Astrocyte of the cerebellum (primary cell): ENCODE measurements at regions not wholly inside any gene's neighbourhood (a gene's known extent, or its start where the extent isn't known, plus 50 kb on each side); places are given as distances from the start of the nearest gene placed in this dataset.

Source experiments
- DNase-seq: peaks from one replicate; pipeline ENCODE4 v3.0.0-alpha.2; 2011; ENCODE audit warnings: low read depth
- H3K4me3 ChIP-seq: 2 replicates; pipeline ENCODE4 v1.5.1; 2011; ENCODE audit warnings: mild to moderate bottlenecking, low read depth, low read length, moderate library complexity
- in situ Hi-C: cut with HindIII; loops from 2 replicates; pipeline ENCODE4 v1.10.0; 2017; ENCODE audit warnings: low sequenced_read_pairs
- TF ChIP-seq, protein P1 (sequence below): IDR thresholded peaks from 2 replicates; pipeline ENCODE4 v1.5.1; 2012; ENCODE audit warnings: low read length, low read depth, moderate library complexity, mild to moderate bottlenecking; ENCODE audit errors: missing control alignments

DNA sequence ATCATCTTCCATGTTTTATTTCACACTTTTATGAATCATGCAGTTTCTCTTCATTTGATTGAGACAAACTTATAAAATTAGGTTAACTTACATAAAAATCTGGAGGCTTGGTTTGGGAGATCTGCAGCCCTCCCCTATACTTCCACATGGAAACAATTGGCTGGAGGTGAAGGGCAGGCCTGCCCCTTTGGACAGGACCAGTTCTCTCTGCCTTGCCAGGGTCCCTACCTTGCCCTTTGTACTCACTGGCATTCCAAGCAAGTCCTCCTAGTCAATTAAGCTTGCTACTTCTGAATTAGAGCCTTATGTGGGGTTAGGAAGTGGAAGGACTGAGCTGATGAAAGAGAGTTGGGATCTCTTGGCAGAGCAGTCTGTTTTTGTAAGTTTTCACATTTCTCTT, 257.3 kb downstream of the GAS1 start:
- TF ChIP-seq, protein P1, sequence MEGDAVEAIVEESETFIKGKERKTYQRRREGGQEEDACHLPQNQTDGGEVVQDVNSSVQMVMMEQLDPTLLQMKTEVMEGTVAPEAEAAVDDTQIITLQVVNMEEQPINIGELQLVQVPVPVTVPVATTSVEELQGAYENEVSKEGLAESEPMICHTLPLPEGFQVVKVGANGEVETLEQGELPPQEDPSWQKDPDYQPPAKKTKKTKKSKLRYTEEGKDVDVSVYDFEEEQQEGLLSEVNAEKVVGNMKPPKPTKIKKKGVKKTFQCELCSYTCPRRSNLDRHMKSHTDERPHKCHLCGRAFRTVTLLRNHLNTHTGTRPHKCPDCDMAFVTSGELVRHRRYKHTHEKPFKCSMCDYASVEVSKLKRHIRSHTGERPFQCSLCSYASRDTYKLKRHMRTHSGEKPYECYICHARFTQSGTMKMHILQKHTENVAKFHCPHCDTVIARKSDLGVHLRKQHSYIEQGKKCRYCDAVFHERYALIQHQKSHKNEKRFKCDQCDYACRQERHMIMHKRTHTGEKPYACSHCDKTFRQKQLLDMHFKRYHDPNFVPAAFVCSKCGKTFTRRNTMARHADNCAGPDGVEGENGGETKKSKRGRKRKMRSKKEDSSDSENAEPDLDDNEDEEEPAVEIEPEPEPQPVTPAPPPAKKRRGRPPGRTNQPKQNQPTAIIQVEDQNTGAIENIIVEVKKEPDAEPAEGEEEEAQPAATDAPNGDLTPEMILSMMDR = no peak
- H3K4me3 ChIP-seq = no peak overlapping the region
- DNase-seq = no peak
- in situ Hi-C loops = no loop called here

DNA sequence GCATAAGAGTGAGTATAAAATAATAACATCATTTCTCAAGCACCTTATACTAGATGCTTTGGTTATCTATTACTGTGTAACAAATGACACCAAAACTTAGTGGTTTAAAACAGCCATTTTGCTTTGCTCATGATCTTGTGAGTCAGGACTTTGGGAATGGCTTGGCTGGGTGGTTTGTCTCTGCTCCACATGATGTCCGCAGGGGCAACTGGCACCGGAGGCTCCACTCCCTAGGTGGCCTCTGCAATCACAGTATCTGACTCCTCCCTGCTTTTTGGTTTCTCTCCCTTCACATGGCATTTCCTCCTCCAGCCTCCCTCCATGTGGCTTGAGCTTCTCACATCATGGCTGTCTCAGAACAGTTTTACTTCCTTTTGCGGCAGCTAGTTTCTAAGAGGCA, 259.5 kb downstream of the GAS1 start:
- no peak for DNase-seq
- H3K4me3 ChIP-seq = no peak overlapping the region
- TF ChIP-seq, protein P1 = no peak
- in situ Hi-C loops = no loop called here

DNA sequence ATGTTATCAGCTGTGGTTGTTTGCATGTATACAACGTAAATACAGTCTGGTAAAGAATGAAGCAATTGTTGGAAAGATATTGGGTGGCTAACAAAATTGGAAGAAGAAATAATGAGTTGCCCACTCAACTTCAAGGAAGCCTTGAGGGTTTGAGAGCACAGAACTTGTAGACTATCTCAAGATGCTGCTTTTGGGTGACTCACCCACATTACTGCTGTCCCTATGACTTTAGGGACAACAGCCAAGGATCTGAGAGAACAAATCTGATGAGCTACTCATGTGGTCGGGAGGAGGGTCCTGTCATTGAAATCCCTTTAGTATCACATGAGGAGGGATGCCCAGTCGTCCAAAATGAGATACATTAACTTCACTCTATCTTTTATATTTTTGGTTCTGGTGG, 261.8 kb downstream of the GAS1 start:
- TF ChIP-seq, protein P1 = no peak
- DNase-seq = no peak
- H3K4me3 ChIP-seq = no peak overlapping the region
- in situ Hi-C loops = no loop called here

DNA sequence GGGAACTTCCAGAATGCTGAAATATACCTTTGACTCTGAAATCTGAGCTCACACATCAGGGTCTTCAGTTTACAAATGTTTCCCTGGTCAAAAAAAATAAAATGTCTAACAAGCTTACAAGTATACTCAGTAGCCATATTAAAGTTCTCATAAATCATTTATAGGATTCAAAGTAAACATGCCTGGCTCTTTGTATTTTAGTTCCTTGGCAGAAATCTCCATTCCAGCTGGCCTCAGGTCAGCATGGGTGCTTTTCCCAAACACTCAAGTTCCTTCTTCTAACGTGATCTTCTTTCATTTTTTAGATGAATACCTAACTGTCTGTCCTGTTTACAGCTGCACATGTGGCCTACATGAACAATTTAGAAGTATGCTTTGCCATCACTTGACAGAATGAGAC, 263.2 kb downstream of the GAS1 start:
- no peak for DNase-seq
- H3K4me3 ChIP-seq = no peak overlapping the region
- TF ChIP-seq, protein P1 = no peak
- in situ Hi-C loops = no loop called here

DNA sequence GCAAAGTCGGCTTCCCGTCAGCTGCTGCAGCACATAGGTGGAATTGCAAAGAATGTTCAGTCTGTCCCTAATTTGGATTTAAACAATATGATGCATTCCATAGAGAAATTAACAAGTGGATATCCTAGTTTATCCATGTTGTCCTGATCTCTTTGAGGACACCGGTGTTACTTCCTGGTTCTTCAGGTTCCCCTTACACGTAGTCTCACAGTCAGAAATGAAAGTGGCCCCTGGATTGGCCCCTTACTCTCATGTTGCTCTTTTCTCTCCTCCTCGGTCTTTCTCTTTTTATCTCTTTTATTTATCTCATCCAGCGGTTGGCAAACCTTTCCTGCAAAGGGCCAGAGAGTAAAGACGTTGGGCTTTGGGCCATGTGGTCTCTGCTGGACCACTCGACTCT, 265.1 kb downstream of the GAS1 start:
- H3K4me3 ChIP-seq = no peak overlapping the region
- no peak for DNase-seq
- in situ Hi-C loops = no loop called here
- TF ChIP-seq, protein P1 = no peak

DNA sequence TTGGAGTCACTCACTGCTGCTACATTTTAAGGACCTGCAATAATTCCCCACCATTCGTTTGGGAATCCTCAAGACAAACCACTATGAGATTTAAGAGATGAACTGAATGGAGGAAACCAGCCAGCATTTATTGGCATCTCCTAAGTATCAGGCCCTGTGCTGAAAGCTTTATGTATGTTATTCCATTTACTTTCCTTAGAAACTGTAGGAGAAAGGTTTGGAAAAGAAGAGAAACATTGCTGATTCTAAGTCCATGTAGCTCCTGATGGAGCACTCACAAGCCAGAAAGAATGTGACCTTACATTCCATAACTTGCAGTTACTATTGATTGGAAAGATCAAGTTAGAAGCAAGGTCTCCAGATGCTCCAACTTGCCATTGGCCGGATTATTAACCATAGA, 267.4 kb downstream of the GAS1 start:
- TF ChIP-seq, protein P1 = no peak
- DNase-seq = no peak
- H3K4me3 ChIP-seq = no peak overlapping the region
- in situ Hi-C loops = no loop called here

DNA sequence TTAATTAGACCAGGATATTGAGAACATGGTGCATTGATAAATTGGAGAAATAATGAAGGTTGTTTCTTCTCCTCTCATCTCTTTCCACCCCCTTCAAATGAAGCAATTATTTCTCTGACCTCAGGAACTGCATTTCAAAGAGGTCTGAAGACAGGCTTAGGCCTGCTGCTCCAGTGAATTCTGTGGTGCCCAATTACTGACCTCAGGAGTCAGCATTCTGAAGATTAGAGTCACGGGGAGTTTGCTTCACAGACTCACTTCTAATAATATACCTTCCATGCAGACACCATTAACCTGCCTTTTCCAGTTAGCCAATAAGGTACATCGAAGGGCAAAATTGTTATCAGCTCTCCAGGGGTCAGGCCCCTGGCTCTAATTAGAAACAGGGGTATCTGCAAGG, 270.9 kb downstream of the GAS1 start:
- no peak for DNase-seq
- in situ Hi-C loops = no loop called here
- no peak overlapping the region for H3K4me3 ChIP-seq
- TF ChIP-seq, protein P1 = no peak
